ENCODE measurements at regions not wholly inside any gene's neighbourhood (a gene's known extent, or its start where the extent isn't known, plus 50 kb on each side); places are given as distances from the start of the nearest gene placed in this dataset.

- H3K9me3 ChIP-seq (ENCODE audit: insufficient read depth, low read depth): no peaks in the 10 kb centered on the region
- intact Hi-C loops (cut with micrococcal nuclease; ENCODE audit: unreplicated experiment): no loop called here
These were observed 79.4 kb upstream of the UNC5A start for GRCh38 chr5:176730815-176731475.

GRCh38 chr5:176731506-176732160, 78.7 kb upstream of the UNC5A start:
- Histone ChIP-seq H3K9me2 (ENCODE audit: insufficient read depth) (no peaks in the 10 kb centered on the region), H3F3A (ENCODE audit: insufficient read depth, low read depth) (no peaks in the 10 kb centered on the region), H3K27ac (no peak overlapping the region), H3K4me3 (no peak overlapping the region), H3K4me1 (replicated peaks; ENCODE audit: insufficient read depth) (no peaks in the 10 kb centered on the region), H2AFZ (no peak overlapping the region), H3K36me3 (ENCODE audit: low read depth) (no peaks in the 10 kb centered on the region), H3K9me3 (ENCODE audit: insufficient read depth, low read depth) (no peaks in the 10 kb centered on the region), H3K79me2 (ENCODE audit: low read depth) (no peaks in the 10 kb centered on the region), H3K27me3 (ENCODE audit: insufficient read depth, low read depth) (peaks cover 63% of the 10 kb centered on the region), H4K20me1 (ENCODE audit: insufficient read depth) (no peaks in the 10 kb centered on the region), H3K4me2 (no peak overlapping the region)
- ChIA-PET CTCF (interaction anchor here (0.5 to 0.7 kb wide), 2 partner anchors 73 to 1688 kb away, joined by 3 read pairs; no protein-coding TSS in a partner anchor), POLR2A (ENCODE audit: unreplicated experiment) (no interaction called here)
- BruUV-seq (replicated peaks): no TSS peak
- TF ChIP-seq CTCF (conservative IDR thresholded peaks at IDR 0.05) (no peak), EZH2 (IDR thresholded peaks at IDR 0.05; ENCODE audit: low read depth) (no peak)
- intact Hi-C loops (cut with micrococcal nuclease; ENCODE audit: unreplicated experiment): no loop called here
- DNase-seq: no peak

More at GRCh38 chr5:176730815-176731475, 79.4 kb upstream of the UNC5A start:
- H3K79me2 ChIP-seq (ENCODE audit: low read depth): no peaks in the 10 kb centered on the region
- no peak overlapping the region for H3K4me2 ChIP-seq
- H3K9me2 ChIP-seq (ENCODE audit: insufficient read depth): no peaks in the 10 kb centered on the region
- ChIA-PET POLR2A (ENCODE audit: unreplicated experiment) (no interaction called here), CTCF (no interaction called here)
- no peak overlapping the region for H2AFZ ChIP-seq
- H3K36me3 ChIP-seq (ENCODE audit: low read depth): no peaks in the 10 kb centered on the region
- no TSS peak for BruUV-seq (replicated peaks)
- H3K27me3 ChIP-seq (ENCODE audit: insufficient read depth, low read depth): peaks cover 69% of the 10 kb centered on the region
- no peak for TF ChIP-seq CTCF (conservative IDR thresholded peaks at IDR 0.05)
- no peak for TF ChIP-seq EZH2 (IDR thresholded peaks at IDR 0.05; ENCODE audit: low read depth)
- no peak overlapping the region for H3K27ac ChIP-seq
- H3K4me3 ChIP-seq: no peak overlapping the region
- no peak for DNase-seq
- H4K20me1 ChIP-seq (ENCODE audit: insufficient read depth): no peaks in the 10 kb centered on the region
- no peaks in the 10 kb centered on the region for H3F3A ChIP-seq (ENCODE audit: insufficient read depth, low read depth)
- no peaks in the 10 kb centered on the region for H3K4me1 ChIP-seq (replicated peaks; ENCODE audit: insufficient read depth)

- POLR2A ChIA-PET (ENCODE audit: unreplicated experiment): no interaction called here
- H3K27me3 ChIP-seq (ENCODE audit: insufficient read depth, low read depth): peaks cover 60% of the 10 kb centered on the region
- no peak overlapping the region for H3K27ac ChIP-seq
- intact Hi-C loops (cut with micrococcal nuclease; ENCODE audit: unreplicated experiment): no loop called here
- no peak overlapping the region for H2AFZ ChIP-seq
- BruUV-seq (replicated peaks): no TSS peak
- CTCF ChIA-PET: interaction anchor here (0.5 to 0.7 kb wide), 3 partner anchors 40 to 1688 kb away, joined by 3 to 4 read pairs (median 3); no protein-coding TSS in a partner anchor
- H3K4me3 ChIP-seq: no peak overlapping the region
- TF ChIP-seq CTCF (conservative IDR thresholded peaks at IDR 0.05): no peak
- no peak for TF ChIP-seq EZH2 (IDR thresholded peaks at IDR 0.05; ENCODE audit: low read depth)
- H3K79me2 ChIP-seq (ENCODE audit: low read depth): no peaks in the 10 kb centered on the region
- H3K36me3 ChIP-seq (ENCODE audit: low read depth): no peaks in the 10 kb centered on the region
- no peaks in the 10 kb centered on the region for H3K4me1 ChIP-seq (replicated peaks; ENCODE audit: insufficient read depth)
- no peaks in the 10 kb centered on the region for H3K9me3 ChIP-seq (ENCODE audit: insufficient read depth, low read depth)
- H3K9me2 ChIP-seq (ENCODE audit: insufficient read depth): no peaks in the 10 kb centered on the region
- H4K20me1 ChIP-seq (ENCODE audit: insufficient read depth): no peaks in the 10 kb centered on the region
- H3K4me2 ChIP-seq: no peak overlapping the region
- no peak for DNase-seq
- no peaks in the 10 kb centered on the region for H3F3A ChIP-seq (ENCODE audit: insufficient read depth, low read depth)
These were observed 78.1 kb upstream of the UNC5A start for GRCh38 chr5:176732306-176732705.
